Heart left ventricle (tissue), 16 donors: ENCODE measurements at regions not wholly inside any gene's neighbourhood (a gene's known extent, or its start where the extent isn't known, plus 50 kb on each side); places are given as distances from the start of the nearest gene placed in this dataset.

Experiments used
- ATAC-seq, 4 donors: fragments of 200-7000 bp; cut with Tn5 transposase; one replicate each; pipeline ENCODE4 v1.9.1; 2020 to 2022; ENCODE audit warnings: moderate library complexity in 4 of 4, mild to moderate bottlenecking in 3 of 4, moderate number of reproducible peaks in 1 of 4
- DNase-seq, 5 donors: peaks; one replicate each; pipeline ENCODE4 v3.0.0-alpha.2; 2020
- H3K27ac ChIP-seq, 12 donors: fragments of 200-600 bp; sonication (generic) in 4 of 12; one replicate each; pipeline versions ENCODE4 v1.5.0 to v1.8.0; 2016 to 2022; ENCODE audit warnings: mild to moderate bottlenecking in 2 of 12
- H3K27me3 ChIP-seq, 9 donors: fragments of 200-600 bp; sonication (generic) in 2 of 9; one replicate each; pipeline versions ENCODE4 v1.5.1 to v1.8.0; 2016 to 2022; ENCODE audit warnings: mild to moderate bottlenecking in 3 of 9
- H3K36me3 ChIP-seq, 9 donors: fragments of 200-600 bp; sonication (generic) in 2 of 9; one replicate each; pipeline versions ENCODE4 v1.5.0 to v1.8.0; 2018 to 2022; ENCODE audit warnings: mild to moderate bottlenecking in 2 of 9
- H3K4me1 ChIP-seq, 12 donors: fragments of 200-600 bp; sonication (generic) in 4 of 12; one replicate each; pipeline versions ENCODE4 v1.5.0 to v1.8.0; 2016 to 2022; ENCODE audit warnings: mild to moderate bottlenecking in 3 of 12
- H3K4me3 ChIP-seq, 12 donors: fragments of 200-600 bp; sonication (generic) in 4 of 12; one replicate each; pipeline versions ENCODE4 v1.5.0 to v1.8.0; 2017 to 2022; ENCODE audit warnings: mild to moderate bottlenecking in 9 of 12, moderate library complexity in 4 of 12
- H3K9me3 ChIP-seq, 12 donors: fragments of 200-600 bp; sonication (generic) in 4 of 12; one replicate each; pipeline versions ENCODE4 v1.5.0 to v1.8.0; 2016 to 2022; ENCODE audit warnings: mild to moderate bottlenecking in 1 of 12
- POLR2A ChIP-seq, 2 donors: fragments of 450-650 bp; IDR thresholded peaks; one replicate each; pipeline ENCODE4 v1.6.1; 2017; ENCODE audit warnings: antibody characterized with exemption in 2 of 2, mild to moderate bottlenecking in 2 of 2, moderate library complexity in 2 of 2
- WGBS, 4 donors: extraction: QIAGEN DNeasy Blood & Tissue Kit in 2 of 4; methylation state at CpG; one replicate each; pipeline versions ENCODE4 v1.1.5 to v1.1.7; 2013 to 2018; 5-methylcytosine and 5-hydroxymethylcytosine counted together
- intact Hi-C, 10 donors: fragments of 100-400 bp; cut with DNase I; formaldehyde crosslinking; loops; one replicate each; pipeline versions ENCODE4 v1.11.1 to v1.14.2; 2022
- TF ChIP-seq, protein P1 (sequence below), 12 donors: fragments of 200-600 bp; sonication (generic) in 4 of 12; IDR thresholded peaks; one replicate each; pipeline versions ENCODE4 v1.5.0 to v1.8.0; 2018 to 2022; ENCODE audit warnings: antibody characterized with exemption in 12 of 12, mild to moderate bottlenecking in 5 of 12
- donor health status: ischemic (EF 13 %, LVEDD 7.1; RV severe dilation, severe dysfunction).
- donor health status: healthy with polysubstance abuse.
- donor health status: DM: no; HTN: yes; CAD: no.
- donor health status: DM: no; HTN: no; CAD: no.
- donor health status: ischemic (EF 25% LVEDD 6.9; RV normal size, moderate dysfunction).
- donor health status: ischemic (EF 25% LVEDD 5.7; RV mildly dilated, moderate dysfunction).
- donor health status: healthy.
- donor health status: DM: yes; HTN: yes; CAD: no.
- donor health status: ischemic (EF 35%, LVEDD 5.7; RV mildly dilated, moderate dysfunction).
- donor health status: nonischemic (EF 11% LVEDD 7.7; RV severe dilation, severe dysfunction).
- donor health status: DM: yes; HTN: yes; CAD: no.
- donor health status: PGD.
- donor health status: ischemic (EF 29% LVEDD 5.4; RV normal size, mild dysfunction).
- donor health status: nonischemic (EF 23%, LVEDD 6.1; RV moderate dilation, normal function).

DNA sequence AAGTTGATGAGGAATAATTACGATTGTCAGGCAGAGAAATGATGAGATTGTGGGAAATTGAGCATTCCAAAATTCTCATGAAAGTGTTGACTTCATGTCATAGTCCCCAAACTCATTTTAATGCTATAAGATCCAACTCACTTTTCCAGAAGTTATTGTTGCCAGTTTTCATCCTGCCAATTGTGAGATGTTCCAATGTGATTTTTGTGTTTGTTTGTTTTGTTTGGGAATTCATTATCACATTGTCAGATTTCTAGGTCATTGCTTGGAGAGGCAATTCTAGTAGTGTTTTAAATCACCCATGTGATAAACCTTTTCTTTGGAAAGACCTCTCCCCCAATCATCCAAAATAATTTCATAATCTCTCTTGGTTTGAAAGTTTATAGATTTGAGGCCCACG lies 86.0 kb upstream of the ACVR2A start:
- intact Hi-C loops = no loop called here
- H3K27ac ChIP-seq = no peak overlapping the region
- no peaks in the 10 kb centered on the region for H3K36me3 ChIP-seq
- DNase-seq (no peak), ATAC-seq (no peak)
- no peaks in the 10 kb centered on the region for H3K4me1 ChIP-seq
- no peaks in the 10 kb centered on the region for H3K9me3 ChIP-seq
- H3K27me3 ChIP-seq = no peaks in the 10 kb centered on the region
- no peak overlapping the region for H3K4me3 ChIP-seq
- no peak for TF ChIP-seq POLR2A (IDR thresholded peaks at IDR 0.05)
- TF ChIP-seq, protein P1, sequence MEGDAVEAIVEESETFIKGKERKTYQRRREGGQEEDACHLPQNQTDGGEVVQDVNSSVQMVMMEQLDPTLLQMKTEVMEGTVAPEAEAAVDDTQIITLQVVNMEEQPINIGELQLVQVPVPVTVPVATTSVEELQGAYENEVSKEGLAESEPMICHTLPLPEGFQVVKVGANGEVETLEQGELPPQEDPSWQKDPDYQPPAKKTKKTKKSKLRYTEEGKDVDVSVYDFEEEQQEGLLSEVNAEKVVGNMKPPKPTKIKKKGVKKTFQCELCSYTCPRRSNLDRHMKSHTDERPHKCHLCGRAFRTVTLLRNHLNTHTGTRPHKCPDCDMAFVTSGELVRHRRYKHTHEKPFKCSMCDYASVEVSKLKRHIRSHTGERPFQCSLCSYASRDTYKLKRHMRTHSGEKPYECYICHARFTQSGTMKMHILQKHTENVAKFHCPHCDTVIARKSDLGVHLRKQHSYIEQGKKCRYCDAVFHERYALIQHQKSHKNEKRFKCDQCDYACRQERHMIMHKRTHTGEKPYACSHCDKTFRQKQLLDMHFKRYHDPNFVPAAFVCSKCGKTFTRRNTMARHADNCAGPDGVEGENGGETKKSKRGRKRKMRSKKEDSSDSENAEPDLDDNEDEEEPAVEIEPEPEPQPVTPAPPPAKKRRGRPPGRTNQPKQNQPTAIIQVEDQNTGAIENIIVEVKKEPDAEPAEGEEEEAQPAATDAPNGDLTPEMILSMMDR (IDR thresholded peaks at IDR 0.05) = no peak
- WGBS, 4 donors = 75 to 80% (median 77%) methylated on average over 2 of the region's 2 CpGs

DNA sequence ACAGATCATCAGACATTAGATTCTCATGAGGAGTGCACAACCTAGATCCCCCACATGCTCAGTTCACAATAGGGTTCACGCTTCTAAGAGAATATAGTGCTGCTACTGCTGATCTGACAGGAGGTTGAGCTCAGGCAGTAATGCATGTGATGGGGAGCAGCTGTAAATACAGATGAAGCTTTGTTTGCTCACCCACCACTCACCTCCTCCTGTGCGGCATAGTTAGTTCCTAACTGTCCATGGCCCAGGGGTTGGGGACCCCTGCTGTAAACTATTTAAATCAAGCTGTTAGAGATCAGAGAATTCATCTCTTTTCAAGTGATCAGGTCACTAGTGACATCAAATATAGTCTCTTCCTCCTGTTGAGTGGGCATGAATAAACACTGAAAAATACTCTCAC lies 88.8 kb upstream of the ACVR2A start:
- intact Hi-C loops = no loop called here
- Histone ChIP-seq H3K4me1 (no peaks in the 10 kb centered on the region), H3K4me3 (no peak overlapping the region), H3K27ac (no peak overlapping the region), H3K36me3 (no peaks in the 10 kb centered on the region), H3K9me3 (no peaks in the 10 kb centered on the region), H3K27me3 (no peaks in the 10 kb centered on the region)
- ATAC-seq = no peak
- no peak for DNase-seq
- WGBS, 4 donors = 67 to 77% (median 71%) methylated on average over 2 of the region's 2 CpGs
- no peak for TF ChIP-seq POLR2A (IDR thresholded peaks at IDR 0.05)
- TF ChIP-seq, protein P1 (IDR thresholded peaks at IDR 0.05) = no peak

DNA sequence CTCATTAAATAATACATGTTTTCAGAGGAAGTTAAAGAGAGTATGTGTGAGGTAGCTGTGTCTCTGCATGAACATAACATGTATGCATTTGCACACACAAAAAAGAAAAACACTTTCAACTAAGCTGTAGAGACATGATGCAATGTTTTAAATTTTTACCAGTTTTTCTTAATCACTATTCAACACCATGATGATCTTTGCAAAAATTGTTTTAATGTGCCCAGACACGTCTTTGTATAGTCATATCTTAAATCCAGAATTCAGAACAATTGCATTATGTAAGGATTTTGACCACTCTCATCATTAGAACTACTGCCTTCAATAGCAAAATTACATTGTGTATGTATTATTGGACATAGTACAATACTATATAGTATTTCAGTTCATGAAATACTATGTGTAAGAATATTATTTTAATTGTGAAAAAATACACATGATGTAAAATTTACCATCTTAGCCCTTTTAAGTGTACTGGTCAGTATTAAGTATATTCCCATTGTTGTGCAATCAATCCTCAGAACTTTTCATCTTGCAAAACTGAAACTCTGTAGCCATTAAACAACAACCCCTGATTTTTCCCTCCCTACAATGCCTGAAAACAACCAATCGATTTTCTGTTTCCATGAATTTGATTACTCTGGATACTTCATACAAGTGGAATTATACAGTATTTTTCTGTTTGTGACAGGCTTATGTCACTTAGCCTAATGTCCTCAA lies 104.5 kb upstream of the ACVR2A start:
- no peak overlapping the region for H3K4me3 ChIP-seq
- no peaks in the 10 kb centered on the region for H3K4me1 ChIP-seq
- no peak for DNase-seq
- no peaks in the 10 kb centered on the region for H3K27me3 ChIP-seq
- H3K36me3 ChIP-seq = no peaks in the 10 kb centered on the region
- H3K9me3 ChIP-seq = peaks cover 0 to 7% (median 0%) of the 10 kb centered on the region in 12 donors
- TF ChIP-seq, protein P1 (IDR thresholded peaks at IDR 0.05) = no peak
- no peak for TF ChIP-seq POLR2A (IDR thresholded peaks at IDR 0.05)
- H3K27ac ChIP-seq = no peak overlapping the region
- no peak for ATAC-seq
- intact Hi-C loops = no loop called here
- WGBS, 4 donors = 77 to 89% (median 82%) methylated on average over 2 of the region's 2 CpGs

- no peak for TF ChIP-seq POLR2A (IDR thresholded peaks at IDR 0.05)
- TF ChIP-seq, protein P1 (IDR thresholded peaks at IDR 0.05) = no peak
- H3K4me1 ChIP-seq = no peaks in the 10 kb centered on the region
- no peak for DNase-seq
- no peak overlapping the region for H3K27ac ChIP-seq
- H3K27me3 ChIP-seq = no peaks in the 10 kb centered on the region
- no peaks in the 10 kb centered on the region for H3K36me3 ChIP-seq
- intact Hi-C loops = no loop called here
- ATAC-seq = no peak
- 25 to 38% (median 34%) methylated on average over 3 of the region's 3 CpGs for WGBS, 4 donors
- H3K4me3 ChIP-seq = no peak overlapping the region
- peaks cover 0 to 11% (median 0%) of the 10 kb centered on the region in 12 donors for H3K9me3 ChIP-seq
Observed at GRCh38 chr2:147739508-147739907, 105.3 kb upstream of the ACVR2A start.
